Activated CD4-positive, alpha-beta T cell treated with anti-CD3 and anti-CD28 coated beads, Interleukin-2, amount 10 ng/mL, durations not matched to agents 7 days and 5 days (primary cell): ENCODE measurements at regions not wholly inside any gene's neighbourhood (a gene's known extent, or its start where the extent isn't known, plus 50 kb on each side); places are given as distances from the start of the nearest gene placed in this dataset.

Experiments
- CTCF ChIA-PET: fragments of 350-600 bp; sonication (Branson Sonifier 250); formaldehyde crosslinking; loops from one replicate; lab custom pipeline; 2021; ENCODE audit warnings: antibody characterized with exemption; lab: Charles Lee
- POLR2A ChIA-PET: fragments of 350-600 bp; sonication (Branson Sonifier 250); formaldehyde crosslinking; loops from one replicate; lab custom pipeline; 2021; ENCODE audit warnings: antibody characterized with exemption; lab: Charles Lee
- DNase-seq: peaks from one replicate; pipeline ENCODE4 v3.0.0-alpha.2; 2020
- H3K27ac Mint-ChIP-seq: one replicate; pipeline ENCODE4 v1.8.0; 2021; ENCODE audit warnings: mild to moderate bottlenecking, moderate library complexity, mixed read lengths
- H3K27me3 Mint-ChIP-seq: one replicate; pipeline ENCODE4 v1.8.0; 2021; ENCODE audit warnings: mixed read lengths
- H3K36me3 Mint-ChIP-seq: one replicate; pipeline ENCODE4 v1.8.0; 2021; ENCODE audit warnings: low read depth, mixed read lengths
- H3K4me1 Mint-ChIP-seq: one replicate; pipeline ENCODE4 v1.8.0; 2021; ENCODE audit warnings: mixed read lengths
- H3K4me3 Mint-ChIP-seq: one replicate; pipeline ENCODE4 v1.8.0; 2021; ENCODE audit warnings: mild to moderate bottlenecking, moderate library complexity, mixed read lengths
- H3K9me3 Mint-ChIP-seq: one replicate; pipeline ENCODE4 v1.8.0; 2021; ENCODE audit warnings: mixed read lengths

- H3K36me3 Mint-ChIP-seq: no peaks in the 10 kb centered on the region
- DNase-seq: no peak
- H3K27ac Mint-ChIP-seq: no peak overlapping the region
- no peaks in the 10 kb centered on the region for H3K9me3 Mint-ChIP-seq
- H3K4me1 Mint-ChIP-seq: no peaks in the 10 kb centered on the region
- no peaks in the 10 kb centered on the region for H3K27me3 Mint-ChIP-seq
- CTCF ChIA-PET: no interaction called here
- POLR2A ChIA-PET: no interaction called here
- H3K4me3 Mint-ChIP-seq: no peak overlapping the region
Measured at GRCh38 chr1:72530646-72531045, 248.3 kb upstream of the NEGR1 start.

DNA sequence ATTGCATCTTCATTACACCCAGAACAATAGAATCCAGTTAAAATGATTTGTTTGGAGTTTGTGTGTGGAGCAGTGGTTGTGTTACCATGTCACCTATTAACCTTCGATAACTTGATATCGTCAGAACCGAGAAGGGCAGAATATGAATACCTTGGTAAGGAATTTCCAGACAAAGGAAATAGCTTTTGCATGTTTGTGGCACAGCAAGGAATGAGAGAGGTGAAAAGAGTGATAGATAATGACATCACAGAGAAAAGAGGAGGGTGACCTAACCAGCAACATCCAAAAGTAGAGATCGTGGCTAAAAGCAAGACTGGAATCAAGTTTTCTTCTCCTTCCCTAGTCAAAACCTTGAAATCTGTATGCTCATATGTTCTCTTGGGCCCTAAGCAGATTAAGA lies 244.6 kb upstream of the NEGR1 start:
- Mint-ChIP-seq H3K4me3 (no peak overlapping the region), H3K27me3 (no peaks in the 10 kb centered on the region), H3K9me3 (no peaks in the 10 kb centered on the region), H3K4me1 (no peaks in the 10 kb centered on the region), H3K27ac (no peak overlapping the region), H3K36me3 (no peaks in the 10 kb centered on the region)
- ChIA-PET POLR2A (no interaction called here), CTCF (no interaction called here)
- DNase-seq: no peak

- POLR2A ChIA-PET: no interaction called here
- H3K4me3 Mint-ChIP-seq: no peak overlapping the region
- no peaks in the 10 kb centered on the region for H3K36me3 Mint-ChIP-seq
- H3K4me1 Mint-ChIP-seq: no peaks in the 10 kb centered on the region
- no peaks in the 10 kb centered on the region for H3K27me3 Mint-ChIP-seq
- no peak for DNase-seq
- no peaks in the 10 kb centered on the region for H3K9me3 Mint-ChIP-seq
- CTCF ChIA-PET: no interaction called here
- no peak overlapping the region for H3K27ac Mint-ChIP-seq
Measured at GRCh38 chr1:72524021-72524420, 241.7 kb upstream of the NEGR1 start.

DNA sequence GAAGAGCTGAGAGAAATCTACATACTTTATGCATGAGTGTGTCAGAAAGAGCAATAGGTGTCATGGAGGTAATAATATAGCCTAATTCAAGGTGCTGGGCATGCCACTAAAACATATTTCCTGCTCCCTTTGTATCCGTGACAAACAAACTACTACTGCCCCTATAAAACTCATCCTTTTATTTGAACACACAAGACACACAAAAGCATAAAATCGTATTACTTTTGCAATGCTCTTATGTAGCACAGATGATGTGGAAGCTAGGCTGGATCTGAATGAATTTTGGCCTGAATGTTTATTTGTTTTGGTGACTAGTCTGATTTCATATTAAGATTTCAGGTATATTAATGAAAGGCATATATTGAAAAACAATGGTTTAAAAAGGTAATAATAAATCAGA lies 239.3 kb upstream of the NEGR1 start:
- H3K4me1 Mint-ChIP-seq: no peaks in the 10 kb centered on the region
- H3K27me3 Mint-ChIP-seq: no peaks in the 10 kb centered on the region
- no peak for DNase-seq
- H3K36me3 Mint-ChIP-seq: no peaks in the 10 kb centered on the region
- ChIA-PET POLR2A (no interaction called here), CTCF (no interaction called here)
- H3K4me3 Mint-ChIP-seq: no peak overlapping the region
- H3K27ac Mint-ChIP-seq: no peak overlapping the region
- no peaks in the 10 kb centered on the region for H3K9me3 Mint-ChIP-seq

GRCh38 chr1:72516826-72517225 lies 234.5 kb upstream of the NEGR1 start:
- H3K27ac Mint-ChIP-seq: no peak overlapping the region
- no peaks in the 10 kb centered on the region for H3K9me3 Mint-ChIP-seq
- CTCF ChIA-PET: no interaction called here
- H3K36me3 Mint-ChIP-seq: no peaks in the 10 kb centered on the region
- H3K4me3 Mint-ChIP-seq: no peak overlapping the region
- H3K27me3 Mint-ChIP-seq: no peaks in the 10 kb centered on the region
- POLR2A ChIA-PET: no interaction called here
- DNase-seq: no peak
- no peaks in the 10 kb centered on the region for H3K4me1 Mint-ChIP-seq

GRCh38 chr1:72516264-72516663 lies 233.9 kb upstream of the NEGR1 start:
- DNase-seq: no peak
- Mint-ChIP-seq H3K4me1 (no peaks in the 10 kb centered on the region), H3K27ac (no peak overlapping the region), H3K27me3 (no peaks in the 10 kb centered on the region), H3K36me3 (no peaks in the 10 kb centered on the region), H3K9me3 (no peaks in the 10 kb centered on the region), H3K4me3 (no peak overlapping the region)
- CTCF ChIA-PET: no interaction called here
- POLR2A ChIA-PET: no interaction called here

DNA sequence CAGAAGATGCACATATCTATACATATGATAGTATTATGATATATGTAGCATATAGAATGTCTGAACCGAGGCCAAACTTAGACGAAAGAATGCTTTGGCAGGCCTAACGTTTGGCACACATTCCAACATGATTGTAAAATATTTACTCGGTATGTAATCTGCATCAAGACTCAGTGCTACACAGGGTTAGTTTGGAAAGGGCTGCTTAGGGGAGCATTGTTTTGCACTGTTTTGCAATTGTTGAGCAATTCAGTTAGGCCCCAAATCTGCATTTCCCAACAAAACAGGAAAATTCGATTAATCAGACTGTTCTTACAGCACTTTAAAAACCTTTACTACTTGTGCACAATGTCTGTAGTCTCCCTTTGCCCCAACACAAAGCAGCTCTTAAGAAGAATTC lies 216.0 kb upstream of the NEGR1 start:
- DNase-seq: no peak
- POLR2A ChIA-PET: no interaction called here

DNA sequence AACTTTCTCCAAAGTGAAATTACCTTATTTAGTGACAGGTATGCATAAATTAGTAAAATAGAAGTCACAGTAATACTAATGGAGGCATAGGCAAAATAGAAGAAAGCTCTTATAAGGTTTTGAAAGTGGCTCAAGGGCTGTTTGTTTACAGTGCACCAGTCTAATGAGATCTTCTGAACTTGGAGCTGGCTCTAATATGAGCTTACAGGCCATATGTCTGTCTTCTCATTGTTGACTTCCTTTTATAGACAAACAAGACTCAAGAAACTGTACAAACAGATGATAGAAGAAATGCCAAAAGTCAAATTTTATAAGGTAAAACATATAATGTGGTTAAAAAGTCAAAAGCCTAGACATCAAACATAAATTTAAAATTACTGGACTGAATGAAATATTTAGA lies 207.5 kb upstream of the NEGR1 start:
- Mint-ChIP-seq H3K4me1 (no peaks in the 10 kb centered on the region), H3K36me3 (no peaks in the 10 kb centered on the region), H3K27me3 (no peaks in the 10 kb centered on the region), H3K4me3 (no peak overlapping the region), H3K9me3 (peaks cover 4% of the 10 kb centered on the region), H3K27ac (no peak overlapping the region)
- DNase-seq: no peak
- ChIA-PET POLR2A (no interaction called here), CTCF (no interaction called here)

More for the DNA sequence above, 216.0 kb upstream of the NEGR1 start:
- H3K4me1 Mint-ChIP-seq: no peaks in the 10 kb centered on the region
- CTCF ChIA-PET: no interaction called here
- H3K27ac Mint-ChIP-seq: no peak overlapping the region
- no peak overlapping the region for H3K4me3 Mint-ChIP-seq
- no peaks in the 10 kb centered on the region for H3K27me3 Mint-ChIP-seq
- H3K9me3 Mint-ChIP-seq: no peaks in the 10 kb centered on the region
- H3K36me3 Mint-ChIP-seq: no peaks in the 10 kb centered on the region

GRCh38 chr1:72485801-72486200 lies 203.5 kb upstream of the NEGR1 start:
- H3K27ac Mint-ChIP-seq: no peak overlapping the region
- no peaks in the 10 kb centered on the region for H3K27me3 Mint-ChIP-seq
- H3K36me3 Mint-ChIP-seq: no peaks in the 10 kb centered on the region
- ChIA-PET POLR2A (no interaction called here), CTCF (no interaction called here)
- H3K4me1 Mint-ChIP-seq: peaks cover 7% of the 10 kb centered on the region
- no peak for DNase-seq
- H3K9me3 Mint-ChIP-seq: no peaks in the 10 kb centered on the region
- H3K4me3 Mint-ChIP-seq: no peak overlapping the region

DNA sequence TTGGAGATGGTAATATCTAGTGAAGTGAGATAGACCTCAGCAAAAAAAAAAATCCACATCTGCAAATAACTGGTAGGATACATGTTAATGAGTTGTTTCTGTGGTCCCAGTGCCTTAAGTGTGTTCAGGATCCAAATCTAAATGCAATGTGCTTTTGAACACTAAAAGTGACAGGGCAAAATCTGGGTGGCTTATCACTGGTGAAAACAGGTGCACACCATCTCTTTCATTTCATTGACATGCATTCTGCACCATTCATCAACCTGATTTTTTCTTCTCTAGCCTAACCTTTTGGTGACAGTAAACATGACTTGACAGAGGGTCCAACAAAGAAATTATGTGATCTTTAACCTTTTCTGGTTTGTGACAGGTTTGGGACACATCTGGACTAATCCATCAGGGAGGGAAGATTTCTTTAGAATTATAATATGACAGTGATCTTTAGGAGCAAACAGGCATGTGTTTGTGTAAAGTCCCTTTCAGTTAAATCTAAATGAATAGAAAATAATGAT lies 201.6 kb upstream of the NEGR1 start:
- DNase-seq: no peak
- ChIA-PET CTCF (no interaction called here), POLR2A (no interaction called here)
- Mint-ChIP-seq H3K27me3 (no peaks in the 10 kb centered on the region), H3K36me3 (no peaks in the 10 kb centered on the region), H3K4me3 (no peak overlapping the region), H3K9me3 (peaks cover 4% of the 10 kb centered on the region), H3K4me1 (peaks cover 7% of the 10 kb centered on the region), H3K27ac (no peak overlapping the region)

GRCh38 chr1:72482736-72483413 lies 200.5 kb upstream of the NEGR1 start:
- no peak for DNase-seq
- H3K27ac Mint-ChIP-seq: no peak overlapping the region
- CTCF ChIA-PET: no interaction called here

DNA sequence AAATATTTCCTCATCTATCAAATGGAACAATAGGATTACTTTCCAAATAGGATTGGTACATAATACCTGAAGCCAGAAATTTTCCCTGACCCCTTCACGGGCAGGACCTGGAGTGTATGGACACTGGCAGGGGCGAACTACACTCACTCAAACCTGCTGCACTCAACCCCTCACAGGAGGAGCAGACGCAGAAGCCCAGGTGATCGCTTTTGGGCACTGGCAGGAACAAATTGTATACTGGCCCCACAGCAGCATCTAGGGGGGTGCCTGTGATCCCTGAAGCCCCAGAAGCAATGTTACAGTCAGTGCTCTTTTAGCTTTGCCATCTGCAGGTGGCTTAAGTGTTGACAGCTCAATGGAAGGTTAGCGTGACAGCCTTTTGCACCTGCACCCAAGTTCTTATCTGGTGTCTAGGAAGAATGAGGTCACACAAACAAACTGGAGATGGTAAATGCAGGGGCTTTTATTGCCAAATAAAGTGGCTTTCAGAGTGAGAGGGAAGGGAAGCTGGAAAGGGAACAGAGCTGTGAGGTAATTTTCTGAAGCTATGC lies 199.2 kb upstream of the NEGR1 start:
- CTCF ChIA-PET: no interaction called here
- no peak for DNase-seq
- Mint-ChIP-seq H3K9me3 (peaks cover 4% of the 10 kb centered on the region), H3K36me3 (no peaks in the 10 kb centered on the region), H3K27ac (no peak overlapping the region), H3K4me1 (peaks cover 7% of the 10 kb centered on the region), H3K4me3 (no peak overlapping the region), H3K27me3 (no peaks in the 10 kb centered on the region)
- POLR2A ChIA-PET: no interaction called here

More at GRCh38 chr1:72482736-72483413, 200.5 kb upstream of the NEGR1 start:
- Mint-ChIP-seq H3K4me3 (no peak overlapping the region), H3K27me3 (no peaks in the 10 kb centered on the region), H3K36me3 (no peaks in the 10 kb centered on the region), H3K4me1 (peaks cover 7% of the 10 kb centered on the region), H3K9me3 (peaks cover 4% of the 10 kb centered on the region)
- POLR2A ChIA-PET: no interaction called here

- ChIA-PET POLR2A (no interaction called here), CTCF (no interaction called here)
- H3K4me3 Mint-ChIP-seq: no peak overlapping the region
- no peaks in the 10 kb centered on the region for H3K9me3 Mint-ChIP-seq
- H3K36me3 Mint-ChIP-seq: no peaks in the 10 kb centered on the region
- H3K27me3 Mint-ChIP-seq: no peaks in the 10 kb centered on the region
- no peaks in the 10 kb centered on the region for H3K4me1 Mint-ChIP-seq
- no peak for DNase-seq
- H3K27ac Mint-ChIP-seq: no peak overlapping the region
Measured at GRCh38 chr1:72466376-72466775, 184.0 kb upstream of the NEGR1 start.
